Vagina (tissue), 2 donors: ENCODE measurements at regions not wholly inside any gene's neighbourhood (a gene's known extent, or its start where the extent isn't known, plus 50 kb on each side); places are given as distances from the start of the nearest gene placed in this dataset.

ENCODE experiments used
- POLR2A ChIP-seq, 2 donors: fragments of 450-650 bp; IDR thresholded peaks; one replicate each; pipeline ENCODE4 v1.6.1; 2017; ENCODE audit warnings: antibody characterized with exemption in 2 of 2, mild to moderate bottlenecking in 2 of 2, moderate library complexity in 2 of 2
- TF ChIP-seq, protein P1 (sequence below), 3 experiments: fragments of 450-650 bp in 2 of 3; fragments of 200-600 bp in 1 of 3; sonication (generic) in 1 of 3; IDR thresholded peaks; one replicate each; pipeline ENCODE4 v1.5.1; 2017 to 2019; ENCODE audit warnings: antibody characterized with exemption in 3 of 3, mild to moderate bottlenecking in 2 of 3, moderate library complexity in 2 of 3

DNA sequence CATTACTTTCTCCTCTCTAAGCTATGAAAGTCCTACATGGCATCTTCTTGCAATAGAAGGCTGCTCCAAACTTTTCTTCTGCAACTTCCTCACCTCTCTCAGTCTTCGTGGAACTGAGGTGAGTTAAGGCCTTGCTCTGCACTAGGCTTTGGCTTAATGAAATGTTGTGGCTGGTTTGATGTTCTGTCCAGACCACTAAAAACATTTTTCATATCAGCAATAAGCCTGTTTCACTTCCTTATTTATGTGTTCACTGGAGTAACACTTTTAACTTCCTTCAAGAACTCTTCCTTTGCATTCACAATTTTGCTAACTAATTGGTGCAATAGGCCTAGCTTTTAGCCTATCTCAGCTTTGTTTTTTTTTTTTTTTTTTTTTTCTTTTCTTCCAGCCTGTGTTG is 335.3 kb upstream of the NECTIN3 start:
- TF ChIP-seq, protein P1, sequence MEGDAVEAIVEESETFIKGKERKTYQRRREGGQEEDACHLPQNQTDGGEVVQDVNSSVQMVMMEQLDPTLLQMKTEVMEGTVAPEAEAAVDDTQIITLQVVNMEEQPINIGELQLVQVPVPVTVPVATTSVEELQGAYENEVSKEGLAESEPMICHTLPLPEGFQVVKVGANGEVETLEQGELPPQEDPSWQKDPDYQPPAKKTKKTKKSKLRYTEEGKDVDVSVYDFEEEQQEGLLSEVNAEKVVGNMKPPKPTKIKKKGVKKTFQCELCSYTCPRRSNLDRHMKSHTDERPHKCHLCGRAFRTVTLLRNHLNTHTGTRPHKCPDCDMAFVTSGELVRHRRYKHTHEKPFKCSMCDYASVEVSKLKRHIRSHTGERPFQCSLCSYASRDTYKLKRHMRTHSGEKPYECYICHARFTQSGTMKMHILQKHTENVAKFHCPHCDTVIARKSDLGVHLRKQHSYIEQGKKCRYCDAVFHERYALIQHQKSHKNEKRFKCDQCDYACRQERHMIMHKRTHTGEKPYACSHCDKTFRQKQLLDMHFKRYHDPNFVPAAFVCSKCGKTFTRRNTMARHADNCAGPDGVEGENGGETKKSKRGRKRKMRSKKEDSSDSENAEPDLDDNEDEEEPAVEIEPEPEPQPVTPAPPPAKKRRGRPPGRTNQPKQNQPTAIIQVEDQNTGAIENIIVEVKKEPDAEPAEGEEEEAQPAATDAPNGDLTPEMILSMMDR (IDR thresholded peaks at IDR 0.05) = no peak
- TF ChIP-seq POLR2A (IDR thresholded peaks at IDR 0.05) = no peak
